Panc1 (cell line): ENCODE measurements at regions not wholly inside any gene's neighbourhood (a gene's known extent, or its start where the extent isn't known, plus 50 kb on each side); places are given as distances from the start of the nearest gene placed in this dataset.

ENCODE experiments used
- ATAC-seq: fragments of 200-7000 bp; cut with Tn5 transposase; 2 replicates; pipeline ENCODE4 v1.9.1; 2020; ENCODE audit warnings: mild to moderate bottlenecking, moderate library complexity
- BruUV-seq: library from RNA; stranded (reverse); fragments of 400-500 nt; replicated peaks from 2 replicates; lab custom pipeline; 2021; lab: Mats Ljungman, UMichigan
- CTCF ChIA-PET: fragments of 300-600 bp; sonication (Branson Sonifier 250); formaldehyde crosslinking; loops from one replicate; lab custom pipeline; 2022; ENCODE audit warnings: antibody characterized with exemption; lab: Charles Lee
- POLR2A ChIA-PET: fragments of 300-600 bp; sonication (Branson Sonifier 250); formaldehyde crosslinking; loops from one replicate; lab custom pipeline; 2022; ENCODE audit warnings: antibody characterized with exemption; lab: Charles Lee
- DNase-seq: peaks from one replicate; pipeline ENCODE4 v3.0.0-alpha.2; 2010; ENCODE audit warnings: low read depth, low spot score
- H3K27ac ChIP-seq: 2 replicates; pipeline ENCODE4 v1.5.1; 2011; ENCODE audit warnings: mild to moderate bottlenecking, low read length, inconsistent platforms
- H3K27me3 ChIP-seq: fragments of 200-500 bp; sonication (Bioruptor generic); 2 replicates; pipeline ENCODE4 v1.6.0; 2014; ENCODE audit warnings: low read length, inconsistent platforms; ENCODE audit not compliant: control insufficient read depth, insufficient read depth
- H3K36me3 ChIP-seq: fragments of 200-500 bp; sonication (Bioruptor generic); 2 replicates; pipeline ENCODE4 v1.5.1; 2014; ENCODE audit warnings: inconsistent platforms, mild to moderate bottlenecking, low read length, moderate library complexity; ENCODE audit not compliant: control insufficient read depth, insufficient read depth
- H3K4me1 ChIP-seq: 2 replicates; pipeline ENCODE4 v1.5.1; 2011; ENCODE audit warnings: inconsistent platforms, mild to moderate bottlenecking, low read length, moderate library complexity; ENCODE audit not compliant: control insufficient read depth, insufficient read depth
- H3K4me3 ChIP-seq, 2 experiments: 2 replicates each; pipeline ENCODE4 v1.5.1; 2011 to 2012; ENCODE audit warnings: low read depth in 2 of 2, low read length in 2 of 2, mild to moderate bottlenecking in 2 of 2, inconsistent platforms in 1 of 2, moderate library complexity in 1 of 2
- H3K9me3 ChIP-seq: fragments of 200-500 bp; sonication (Bioruptor generic); 2 replicates; pipeline ENCODE4 v1.5.1; 2014; ENCODE audit warnings: low read depth, mild to moderate bottlenecking, inconsistent platforms, low read length, moderate library complexity; ENCODE audit not compliant: control insufficient read depth, insufficient read depth
- CTCF ChIP-seq: fragments of 450-650 bp; IDR thresholded peaks from 2 replicates; pipeline ENCODE4 v1.5.1; 2017; ENCODE audit warnings: mild to moderate bottlenecking
- POLR2AphosphoS5 ChIP-seq: IDR thresholded peaks from 2 replicates; pipeline ENCODE4 v1.6.1; 2012; ENCODE audit warnings: mild to moderate bottlenecking, low read depth, low read length, moderate library complexity
- REST ChIP-seq, 2 experiments: IDR thresholded peaks; 2 replicates each; pipeline ENCODE4 v1.6.1; 2011 to 2012; ENCODE audit warnings: low read depth in 2 of 2, control low read depth in 1 of 2, low read length in 1 of 2, mild to moderate bottlenecking in 1 of 2, moderate library complexity in 1 of 2; ENCODE audit not compliant: insufficient read depth in 1 of 2
- SIN3A ChIP-seq: IDR thresholded peaks from 2 replicates; pipeline ENCODE4 v1.6.1; 2012; ENCODE audit warnings: low read depth, mild to moderate bottlenecking, low read length, moderate library complexity, borderline replicate concordance; ENCODE audit not compliant: insufficient read depth
- TCF7L2 ChIP-seq: IDR thresholded peaks from 2 replicates; pipeline ENCODE4 v1.6.1; 2011; ENCODE audit warnings: mild to moderate bottlenecking, low read depth, low read length, inconsistent platforms
- in situ Hi-C: cut with HindIII; loops from 2 replicates; pipeline ENCODE4 v1.10.0; 2016; ENCODE audit warnings: low sequenced_read_pairs, low pct_unique_long_range_greater_than_20kb
- intact Hi-C: fragments of 100-400 bp; cut with micrococcal nuclease; formaldehyde crosslinking; loops from one replicate; pipeline ENCODE4 v1.10.0; 2022; ENCODE audit not compliant: unreplicated experiment

GRCh38 chr2:241935314-241935713 lies 65.8 kb downstream of the RTP5 start:
- in situ Hi-C loops (no loop called here), intact Hi-C loops (no loop called here)
- DNase-seq (no peak), ATAC-seq (no peak)
- Histone ChIP-seq H3K36me3 (no peaks in the 10 kb centered on the region), H3K4me1 (peaks cover 6% of the 10 kb centered on the region; the same call in 1 of the 2 replicates), H3K4me3 (no peak overlapping the region), H3K27me3 (no peaks in the 10 kb centered on the region), H3K27ac (no peak overlapping the region), H3K9me3 (peaks cover 3% of the 10 kb centered on the region; the same call in 1 of the 2 replicates)
- TF ChIP-seq POLR2AphosphoS5: no peak
- TF ChIP-seq REST (IDR thresholded peaks at IDR 0.05; ENCODE audit: insufficient read depth in 1 of 2, low read depth in 2 of 2, low read length in 1 of 2): no peak
- no peak for TF ChIP-seq CTCF
- TF ChIP-seq TCF7L2: no peak
- TF ChIP-seq SIN3A: no peak
- no TSS peak for BruUV-seq
- POLR2A ChIA-PET: no interaction called here
- CTCF ChIA-PET: interaction anchor here (0.6 kb wide), 1 partner anchor 85 kb away, joined by 3 read pairs; no protein-coding TSS in a partner anchor

- ChIA-PET POLR2A (no interaction called here), CTCF (no interaction called here)
- TF ChIP-seq CTCF (no peak), POLR2AphosphoS5 (no peak), TCF7L2 (no peak), REST (IDR thresholded peaks at IDR 0.05; ENCODE audit: insufficient read depth in 1 of 2, low read depth in 2 of 2, low read length in 1 of 2) (no peak), SIN3A (no peak)
- Histone ChIP-seq H3K27me3 (no peaks in the 10 kb centered on the region), H3K27ac (no peak overlapping the region), H3K36me3 (no peaks in the 10 kb centered on the region), H3K9me3 (peaks cover 3% of the 10 kb centered on the region; the same call in 1 of the 2 replicates), H3K4me1 (peaks cover 6% of the 10 kb centered on the region; the same call in 1 of the 2 replicates), H3K4me3 (no peak overlapping the region)
- DNase-seq (no peak), ATAC-seq (no peak)
- intact Hi-C loops: no loop called here
- in situ Hi-C loops: no loop called here
- BruUV-seq: no TSS peak
Measured at GRCh38 chr2:241935774-241936173, 66.2 kb downstream of the RTP5 start.
